Osteocyte (in vitro differentiated cells): ENCODE measurements at regions not wholly inside any gene's neighbourhood (a gene's known extent, or its start where the extent isn't known, plus 50 kb on each side); places are given as distances from the start of the nearest gene placed in this dataset.

Source experiments
- DNase-seq: peaks from one replicate; pipeline ENCODE4 v3.0.0; 2021; ENCODE audit warnings: mixed read lengths; ENCODE audit not compliant: unreplicated experiment; ENCODE audit errors: extremely low spot score
- H3K27ac Mint-ChIP-seq: one replicate; pipeline ENCODE4 v1.8.0; 2021; ENCODE audit warnings: mild to moderate bottlenecking, mixed read lengths; ENCODE audit not compliant: unreplicated experiment
- H3K27me3 Mint-ChIP-seq: one replicate; pipeline ENCODE4 v1.8.0; 2021; ENCODE audit warnings: mixed read lengths; ENCODE audit not compliant: unreplicated experiment
- H3K36me3 Mint-ChIP-seq: one replicate; pipeline ENCODE4 v1.8.0; 2021; ENCODE audit warnings: mixed read lengths; ENCODE audit not compliant: unreplicated experiment
- H3K4me1 Mint-ChIP-seq: one replicate; pipeline ENCODE4 v1.8.0; 2021; ENCODE audit warnings: mixed read lengths; ENCODE audit not compliant: unreplicated experiment
- H3K4me3 Mint-ChIP-seq: one replicate; pipeline ENCODE4 v1.8.0; 2021; ENCODE audit warnings: mild to moderate bottlenecking, moderate library complexity, mixed read lengths; ENCODE audit not compliant: unreplicated experiment
- H3K9me3 Mint-ChIP-seq: one replicate; pipeline ENCODE4 v1.8.0; 2021; ENCODE audit warnings: mixed read lengths; ENCODE audit not compliant: unreplicated experiment
- TF ChIP-seq, protein P1 (sequence below): fragments of 200-600 bp; sonication (generic); IDR thresholded peaks from 2 replicates; pipeline ENCODE4 v1.5.0; 2021; ENCODE audit warnings: antibody characterized with exemption, mild to moderate bottlenecking, moderate library complexity

DNA sequence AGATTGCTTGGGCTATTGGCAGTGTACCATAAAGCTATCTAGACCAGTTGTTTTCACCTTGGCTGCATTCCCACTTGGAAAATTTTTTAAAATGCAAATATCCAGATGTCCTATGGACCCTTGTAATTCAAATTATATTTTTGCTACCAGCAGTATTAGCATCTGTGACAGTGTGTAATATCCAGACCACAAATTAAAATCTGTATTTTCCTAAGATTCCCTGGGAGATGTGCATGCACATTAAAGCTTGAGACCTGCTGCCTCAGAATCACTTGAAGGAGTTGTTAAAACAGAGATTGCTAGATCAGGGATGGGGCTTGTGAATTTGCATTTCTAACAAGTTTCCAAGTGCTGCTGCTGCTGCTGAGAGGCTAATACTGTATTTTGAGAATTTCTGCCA, 381.2 kb upstream of the PDE4D start:
- no peak for DNase-seq
- TF ChIP-seq, protein P1, sequence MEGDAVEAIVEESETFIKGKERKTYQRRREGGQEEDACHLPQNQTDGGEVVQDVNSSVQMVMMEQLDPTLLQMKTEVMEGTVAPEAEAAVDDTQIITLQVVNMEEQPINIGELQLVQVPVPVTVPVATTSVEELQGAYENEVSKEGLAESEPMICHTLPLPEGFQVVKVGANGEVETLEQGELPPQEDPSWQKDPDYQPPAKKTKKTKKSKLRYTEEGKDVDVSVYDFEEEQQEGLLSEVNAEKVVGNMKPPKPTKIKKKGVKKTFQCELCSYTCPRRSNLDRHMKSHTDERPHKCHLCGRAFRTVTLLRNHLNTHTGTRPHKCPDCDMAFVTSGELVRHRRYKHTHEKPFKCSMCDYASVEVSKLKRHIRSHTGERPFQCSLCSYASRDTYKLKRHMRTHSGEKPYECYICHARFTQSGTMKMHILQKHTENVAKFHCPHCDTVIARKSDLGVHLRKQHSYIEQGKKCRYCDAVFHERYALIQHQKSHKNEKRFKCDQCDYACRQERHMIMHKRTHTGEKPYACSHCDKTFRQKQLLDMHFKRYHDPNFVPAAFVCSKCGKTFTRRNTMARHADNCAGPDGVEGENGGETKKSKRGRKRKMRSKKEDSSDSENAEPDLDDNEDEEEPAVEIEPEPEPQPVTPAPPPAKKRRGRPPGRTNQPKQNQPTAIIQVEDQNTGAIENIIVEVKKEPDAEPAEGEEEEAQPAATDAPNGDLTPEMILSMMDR: no peak
- H3K4me1 Mint-ChIP-seq: peaks cover 4% of the 10 kb centered on the region
- no peak overlapping the region for H3K4me3 Mint-ChIP-seq
- no peaks in the 10 kb centered on the region for H3K36me3 Mint-ChIP-seq
- H3K9me3 Mint-ChIP-seq: no peaks in the 10 kb centered on the region
- H3K27ac Mint-ChIP-seq: no peak overlapping the region
- peaks cover 20% of the 10 kb centered on the region for H3K27me3 Mint-ChIP-seq

DNA sequence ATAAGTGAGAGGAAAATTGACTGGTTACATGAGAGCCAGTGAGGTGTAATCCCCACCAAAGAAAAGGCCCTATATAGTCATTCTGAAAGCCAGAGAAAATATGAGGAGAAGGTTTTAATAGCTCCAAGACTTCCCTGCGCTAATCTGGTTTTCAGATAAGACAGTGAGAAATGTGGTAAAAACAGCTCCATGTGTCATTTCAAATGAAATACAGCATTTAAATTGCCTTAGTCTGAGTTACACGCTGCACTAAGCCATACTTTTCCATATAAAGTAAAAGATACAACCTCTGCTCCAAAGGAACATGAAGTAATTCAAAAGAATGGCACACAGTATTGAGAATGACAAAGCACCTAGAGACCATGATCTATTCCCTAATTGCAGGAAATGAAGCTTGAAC, 378.0 kb upstream of the PDE4D start:
- DNase-seq: no peak

DNA sequence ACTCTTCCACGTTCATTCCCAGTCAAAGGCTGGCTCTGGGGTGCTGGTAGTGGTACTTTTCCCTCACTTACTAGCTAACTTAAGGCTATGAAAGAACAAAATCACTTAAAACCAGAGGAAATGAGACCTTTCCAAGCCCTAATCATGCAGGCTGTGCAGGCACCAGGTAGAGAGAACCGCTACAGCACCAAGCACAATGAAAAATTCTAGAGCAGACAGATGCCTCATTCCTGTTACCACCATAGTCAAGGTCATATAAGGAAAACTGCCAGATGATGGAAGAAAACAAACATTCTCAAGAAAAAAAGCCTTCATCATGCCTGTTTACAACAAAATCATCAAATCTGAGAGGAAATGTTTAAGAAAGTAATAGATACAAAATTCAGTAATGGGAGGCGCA, 374.4 kb upstream of the PDE4D start:
- TF ChIP-seq, protein P1: no peak
- Mint-ChIP-seq H3K4me1 (no peaks in the 10 kb centered on the region), H3K9me3 (no peaks in the 10 kb centered on the region), H3K4me3 (no peak overlapping the region), H3K36me3 (no peaks in the 10 kb centered on the region), H3K27ac (no peak overlapping the region), H3K27me3 (peaks cover 4% of the 10 kb centered on the region)
- no peak for DNase-seq

More for the DNA sequence above, 378.0 kb upstream of the PDE4D start:
- TF ChIP-seq, protein P1: no peak
- H3K27ac Mint-ChIP-seq: no peak overlapping the region
- no peak overlapping the region for H3K4me3 Mint-ChIP-seq
- H3K4me1 Mint-ChIP-seq: no peaks in the 10 kb centered on the region
- H3K27me3 Mint-ChIP-seq: peaks cover 11% of the 10 kb centered on the region
- H3K36me3 Mint-ChIP-seq: no peaks in the 10 kb centered on the region
- no peaks in the 10 kb centered on the region for H3K9me3 Mint-ChIP-seq

DNA sequence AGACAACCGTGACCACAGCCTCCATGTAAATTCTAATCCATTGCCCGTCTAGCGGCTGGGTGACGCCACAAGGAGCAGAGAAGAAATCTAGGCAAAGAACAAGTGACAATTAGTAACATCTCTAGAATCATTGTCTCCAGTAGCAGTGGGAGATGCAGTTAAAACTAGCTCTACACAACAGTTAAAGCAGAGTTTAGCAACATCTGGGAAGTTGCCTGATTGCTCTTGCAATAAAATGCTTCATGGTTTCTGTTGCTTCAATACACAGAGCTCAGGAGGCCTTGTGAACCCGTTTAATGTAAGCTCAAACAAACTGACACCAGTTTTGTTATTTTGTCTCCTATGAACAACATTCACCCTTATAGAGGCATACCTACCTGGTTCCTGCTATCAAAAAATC, 369.8 kb upstream of the PDE4D start:
- no peak for DNase-seq
- H3K4me3 Mint-ChIP-seq: no peak overlapping the region
- peaks cover 6% of the 10 kb centered on the region for H3K27me3 Mint-ChIP-seq
- no peak overlapping the region for H3K27ac Mint-ChIP-seq
- H3K4me1 Mint-ChIP-seq: peaks cover 3% of the 10 kb centered on the region
- TF ChIP-seq, protein P1: no peak
- no peaks in the 10 kb centered on the region for H3K36me3 Mint-ChIP-seq
- H3K9me3 Mint-ChIP-seq: no peaks in the 10 kb centered on the region

DNA sequence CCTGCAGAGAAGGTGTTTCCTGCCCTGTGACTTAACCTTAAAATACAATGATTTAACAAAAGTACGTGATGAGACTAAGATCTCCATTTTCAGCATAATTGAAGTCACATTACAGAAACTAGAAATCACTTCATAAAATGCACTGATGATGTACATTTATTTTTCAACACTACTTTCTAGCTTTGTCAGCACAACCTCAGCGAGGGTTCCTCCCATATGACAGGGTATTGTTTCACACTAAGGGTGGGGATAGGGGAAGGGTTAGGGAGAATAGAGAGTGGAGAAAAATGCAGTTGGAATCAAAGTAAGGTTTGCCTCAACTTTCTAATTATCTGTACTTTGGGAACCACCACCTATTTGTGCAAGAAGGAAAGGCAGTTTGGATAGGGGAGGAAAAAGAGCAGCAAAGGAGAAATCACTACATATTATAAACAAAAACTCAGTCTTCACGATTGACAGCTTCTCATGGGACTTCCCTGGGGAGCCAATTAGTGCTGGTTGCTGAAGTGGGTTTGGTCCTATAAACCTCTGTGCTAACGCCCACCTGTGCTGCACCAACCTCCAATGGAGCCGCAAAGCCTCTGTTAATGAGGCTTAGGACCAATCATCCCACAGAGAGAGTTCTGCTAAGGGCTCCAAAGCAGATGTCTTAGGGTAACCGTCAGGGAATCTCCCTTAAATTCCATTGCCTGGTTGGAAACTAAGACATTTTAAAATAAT, 369.2 kb upstream of the PDE4D start:
- Mint-ChIP-seq H3K4me1 (peaks cover 9% of the 10 kb centered on the region), H3K36me3 (no peaks in the 10 kb centered on the region), H3K9me3 (no peaks in the 10 kb centered on the region), H3K27me3 (peaks cover 6% of the 10 kb centered on the region), H3K4me3 (no peak overlapping the region), H3K27ac (no peak overlapping the region)
- TF ChIP-seq, protein P1: no peak
- no peak for DNase-seq
